ENCODE measurements at regions not wholly inside any gene's neighbourhood (a gene's known extent, or its start where the extent isn't known, plus 50 kb on each side); places are given as distances from the start of the nearest gene placed in this dataset.

DNA sequence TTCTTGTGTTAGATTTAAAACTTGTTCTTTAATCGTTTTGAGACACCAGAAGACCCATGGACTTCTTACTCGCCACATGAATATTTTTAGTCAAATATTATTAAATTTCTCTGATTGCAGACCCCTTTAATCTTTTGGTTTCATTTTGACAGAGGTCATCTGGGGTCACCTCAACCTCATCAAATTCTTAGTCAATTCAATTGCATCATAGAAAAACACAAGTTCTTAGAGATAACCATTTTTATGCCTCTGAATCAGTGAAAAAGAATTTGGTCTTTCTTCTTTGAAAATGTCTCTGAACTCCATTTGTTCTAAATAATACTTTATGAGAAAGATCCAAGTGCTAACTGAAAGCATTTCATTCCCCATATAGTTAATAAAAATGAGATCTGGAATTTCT is 55.2 kb upstream of the CBLN4 start:
- no peak for DNase-seq

DNA sequence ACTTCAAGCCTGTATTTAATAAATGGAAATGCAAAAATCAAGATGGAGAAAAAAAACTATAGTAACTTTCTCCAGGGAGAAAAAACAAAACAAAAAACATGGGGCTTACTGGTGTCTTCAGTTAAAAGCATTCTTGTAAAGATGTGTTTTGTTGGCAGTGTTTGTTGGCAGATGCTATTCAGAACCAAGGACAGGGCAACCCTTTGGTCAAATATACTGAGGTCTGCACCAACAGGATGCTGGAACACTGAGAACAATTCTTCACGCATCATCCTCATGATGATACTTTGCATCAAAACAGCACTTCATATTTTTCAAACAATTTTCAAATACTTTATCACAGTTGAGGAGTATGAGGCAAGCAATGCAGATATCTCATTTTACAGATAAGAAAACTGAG is 63.7 kb upstream of the CBLN4 start:
- DNase-seq = no peak

DNA sequence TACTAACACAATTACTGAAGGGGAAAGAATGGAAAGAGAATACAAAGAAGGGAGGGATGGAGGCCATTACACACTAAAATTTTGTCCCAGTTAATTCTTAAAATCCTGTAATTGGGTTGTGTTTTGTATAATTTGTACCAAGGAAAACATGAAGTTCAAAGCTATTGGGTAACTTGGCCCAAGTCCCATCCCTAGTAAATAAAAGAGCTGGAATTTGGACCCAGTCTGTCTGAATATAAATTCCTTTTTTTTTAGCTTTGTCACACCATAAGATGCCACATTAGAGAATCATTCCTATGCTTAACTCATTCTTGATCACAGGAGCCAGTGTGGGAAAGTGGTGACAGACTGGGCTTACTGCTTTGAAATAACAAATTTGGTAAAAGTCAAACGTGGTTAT is 66.8 kb upstream of the CBLN4 start:
- DNase-seq = no peak

DNA sequence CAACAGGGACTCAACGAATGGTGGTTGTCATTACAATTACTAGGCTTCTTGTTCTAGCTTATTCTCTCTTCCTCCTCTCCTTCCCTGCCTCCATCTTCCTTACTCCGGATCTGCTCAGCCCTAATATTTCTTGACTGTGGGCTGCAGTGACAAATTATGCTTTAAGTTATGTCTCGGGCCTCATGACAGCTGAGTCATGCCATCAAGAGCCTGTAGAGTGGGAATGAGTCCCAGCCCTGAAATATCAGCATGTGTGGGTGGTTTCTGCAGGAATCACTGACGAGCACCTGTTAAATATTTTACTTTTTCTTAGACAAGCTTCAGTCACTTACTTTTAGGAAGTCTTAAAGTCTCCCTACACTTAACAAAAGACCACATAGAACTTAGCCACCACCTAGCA is 83.1 kb upstream of the CBLN4 start:
- no peak for DNase-seq

DNA sequence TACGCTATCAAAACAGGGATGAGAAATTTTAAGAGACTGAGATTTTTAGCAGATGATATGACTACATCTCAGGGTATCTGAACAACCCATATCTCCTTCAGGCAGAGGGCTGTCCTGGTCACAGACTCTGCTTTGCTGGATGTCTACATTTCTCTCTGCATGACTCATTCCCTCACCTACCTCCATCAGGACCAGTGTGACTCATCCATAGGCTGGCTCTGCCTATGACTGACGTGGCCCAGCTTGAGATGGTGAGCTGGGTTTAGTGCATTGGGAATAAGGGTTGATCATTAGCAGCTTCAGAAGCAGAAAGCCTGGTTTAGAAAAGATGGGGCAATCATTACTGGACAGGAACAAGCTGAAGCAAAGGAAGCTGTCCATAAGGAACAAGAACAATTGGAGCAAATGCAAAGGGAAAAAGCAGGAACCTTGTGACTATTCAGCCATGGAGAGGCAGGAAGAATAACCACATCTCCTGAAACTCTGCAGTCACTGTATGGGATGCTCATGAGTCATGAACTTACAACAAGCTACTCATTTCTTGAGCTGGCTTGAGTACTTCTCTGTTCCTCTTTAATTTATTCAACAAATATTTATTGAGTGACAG is 86.4 kb upstream of the CBLN4 start:
- no peak for DNase-seq

DNA sequence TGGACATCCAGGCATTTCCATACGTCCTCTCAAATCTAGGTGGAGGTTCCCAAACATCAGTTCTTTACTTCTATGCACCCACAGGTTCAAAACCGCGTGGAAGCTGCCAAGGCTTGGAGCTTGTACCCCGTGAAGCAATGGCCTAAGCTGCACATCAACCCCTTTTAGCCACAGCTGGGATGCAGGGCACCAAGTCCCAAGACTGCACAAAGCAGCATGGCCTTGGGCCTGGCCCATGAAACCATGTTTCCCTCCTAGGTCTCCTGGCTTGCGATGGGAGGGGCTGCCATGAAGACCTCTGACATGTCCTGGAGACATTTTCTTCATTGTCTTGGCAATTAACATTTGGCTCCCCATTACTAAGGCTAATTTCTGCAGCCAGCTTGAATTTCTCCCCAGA is 88.9 kb upstream of the CBLN4 start:
- no peak for DNase-seq

DNA sequence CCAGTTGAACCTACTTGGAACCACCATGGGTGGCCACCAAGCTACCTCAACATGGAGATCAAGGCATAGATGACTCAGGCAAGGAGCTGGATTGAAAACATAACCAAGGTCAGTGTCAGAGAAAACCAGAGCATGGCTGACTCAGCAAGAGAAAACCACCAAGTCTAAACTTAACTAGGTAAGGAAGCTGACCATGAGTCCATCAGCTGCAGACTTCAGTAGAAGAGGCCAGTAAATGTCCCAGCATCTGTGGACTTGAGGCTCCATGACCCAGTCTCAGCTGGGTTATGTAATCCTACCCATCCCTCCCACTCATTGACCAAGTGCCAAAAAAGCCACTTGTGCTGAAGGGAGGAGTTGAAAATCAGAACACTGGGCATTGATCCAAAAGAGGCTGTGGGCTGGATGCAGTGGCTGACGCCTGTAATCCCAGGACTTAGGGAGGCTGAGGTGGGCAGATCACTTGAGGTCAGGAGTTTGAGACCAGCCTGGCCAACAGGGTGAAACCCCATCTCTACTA is 93.7 kb upstream of the CBLN4 start:
- peak; percentile 5 for DNase-seq

DNA sequence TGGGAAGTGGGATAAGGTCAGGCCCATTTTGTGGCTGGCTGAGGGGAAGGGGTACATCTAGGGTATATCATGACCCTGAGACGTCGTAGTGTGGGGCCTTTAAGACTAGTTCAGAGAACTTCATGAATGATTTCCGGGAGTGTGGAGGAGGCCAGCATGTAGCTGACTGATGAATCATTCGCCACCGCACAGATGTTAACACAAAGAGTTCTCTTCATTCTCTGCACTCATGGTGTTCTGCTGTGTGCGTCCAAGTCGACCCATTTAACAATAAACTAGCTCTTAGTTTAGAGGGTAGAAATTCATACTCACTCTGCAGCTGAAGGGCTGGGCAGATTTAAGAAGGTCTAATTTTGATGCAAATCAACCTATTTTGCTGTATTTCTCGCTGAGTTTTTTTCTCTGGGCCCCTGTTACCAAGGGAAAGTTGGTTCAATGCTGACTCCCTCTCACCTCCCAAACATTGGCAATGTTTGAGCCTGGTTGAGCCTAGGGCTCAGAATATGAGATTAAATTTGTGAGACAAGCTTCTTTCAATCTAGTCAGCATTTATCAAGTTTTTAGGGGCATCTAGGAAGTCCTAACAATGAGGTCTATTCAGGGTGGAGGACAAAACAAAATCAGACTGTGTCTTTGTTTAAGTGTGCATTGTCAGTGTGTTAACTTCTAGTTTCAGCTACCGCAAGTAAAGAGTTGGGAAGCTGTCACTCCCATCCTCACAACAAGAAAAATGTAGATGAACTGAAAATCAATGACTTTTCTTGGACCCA is 106.8 kb upstream of the CBLN4 start:
- no peak for DNase-seq

DNA sequence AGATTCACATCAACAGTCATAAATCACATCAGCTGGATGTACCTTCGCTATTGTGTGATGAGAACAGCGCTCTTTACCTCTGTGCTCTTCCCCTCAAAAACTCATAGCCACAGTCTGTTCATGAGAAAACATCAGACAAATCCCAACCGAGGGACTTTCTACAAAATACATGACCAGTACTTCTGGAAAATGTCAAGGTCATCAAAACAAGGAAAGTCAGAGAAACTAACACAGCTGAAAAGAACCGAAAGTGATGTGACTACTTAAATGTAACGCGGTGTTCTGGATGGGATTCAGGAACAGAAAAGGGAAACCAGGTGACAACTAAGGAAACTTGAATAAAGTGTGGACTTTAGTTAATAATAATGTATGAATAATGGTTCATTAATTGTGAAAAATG is 112.0 kb upstream of the CBLN4 start:
- no peak for DNase-seq

DNA sequence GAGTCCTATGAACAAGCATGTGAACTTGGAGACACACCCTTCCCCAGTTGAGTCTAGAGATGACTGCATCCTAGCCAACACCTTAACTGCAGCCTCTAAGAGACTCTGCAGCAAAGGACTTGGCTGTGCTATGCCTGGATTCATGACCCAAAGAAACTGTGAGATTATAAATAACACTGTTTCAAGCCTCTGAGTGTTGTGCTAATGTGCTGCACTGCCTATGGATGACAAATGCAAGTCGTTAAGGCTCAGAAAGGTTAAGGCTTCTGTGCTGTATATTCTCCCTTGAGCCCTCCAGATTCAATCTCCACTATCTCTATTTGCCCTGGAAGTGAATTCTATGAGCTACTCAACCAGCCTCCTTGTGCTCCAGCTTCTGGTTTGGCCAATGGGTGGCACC is 116.5 kb upstream of the CBLN4 start:
- no peak for DNase-seq

DNA sequence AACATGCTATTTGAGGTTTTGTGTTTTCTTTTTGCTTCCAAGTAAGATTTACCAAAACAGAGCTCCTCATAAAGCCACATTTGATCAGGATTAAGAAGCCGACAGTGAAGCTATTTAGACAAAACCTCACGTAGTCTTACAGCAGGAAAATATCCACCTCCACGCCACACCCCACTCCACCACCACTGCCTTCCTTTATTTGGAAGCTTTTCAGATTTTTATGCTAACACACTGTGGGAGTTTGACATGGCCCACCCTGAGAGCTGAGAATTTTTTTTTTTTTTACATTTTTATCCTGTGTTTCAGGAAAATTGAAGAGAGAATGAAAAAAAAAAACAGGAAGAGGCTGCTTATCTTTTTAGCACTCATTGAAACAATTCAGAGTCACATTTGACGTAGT is 104.8 kb upstream of the MC3R start:
- DNase-seq = no peak

DNA sequence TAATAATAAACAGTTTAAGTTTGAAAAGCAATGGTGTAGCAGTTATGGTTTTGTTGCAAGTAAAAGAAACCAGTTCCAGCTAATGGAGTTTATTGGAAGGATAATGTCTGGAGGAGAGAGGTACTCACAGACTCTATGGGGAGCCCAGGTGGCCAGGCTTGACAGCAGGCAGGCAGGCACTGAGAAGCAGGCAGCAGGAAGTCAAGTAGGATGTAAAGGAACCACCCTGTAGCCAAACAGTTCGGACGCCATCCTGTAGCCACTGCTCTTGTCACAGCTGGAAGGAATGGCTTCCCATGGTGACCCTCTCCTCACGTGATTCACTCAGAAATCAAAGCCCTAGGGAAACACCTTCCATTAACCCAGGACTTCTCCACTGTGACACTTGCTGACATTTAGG is 96.7 kb upstream of the MC3R start:
- DNase-seq = no peak

DNA sequence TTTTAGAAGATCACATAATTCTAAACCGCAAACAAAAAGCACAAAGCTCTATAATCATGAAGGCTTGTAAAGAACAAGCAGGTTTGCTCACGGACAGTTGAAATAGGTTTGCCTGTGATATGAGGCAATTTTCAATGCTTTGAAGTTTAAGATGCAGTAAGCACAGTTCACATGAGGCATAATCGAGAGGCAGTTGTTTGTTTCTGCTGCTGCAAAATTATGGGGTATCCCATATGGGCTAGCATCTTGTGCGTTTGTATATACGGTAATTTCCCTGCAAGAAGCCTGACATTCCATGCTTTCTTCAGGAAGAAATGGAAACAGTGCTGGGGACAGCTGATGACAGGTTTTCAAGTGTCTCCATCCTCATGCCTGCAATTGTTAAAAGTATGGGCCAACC is 94.6 kb upstream of the MC3R start:
- DNase-seq = no peak

DNA sequence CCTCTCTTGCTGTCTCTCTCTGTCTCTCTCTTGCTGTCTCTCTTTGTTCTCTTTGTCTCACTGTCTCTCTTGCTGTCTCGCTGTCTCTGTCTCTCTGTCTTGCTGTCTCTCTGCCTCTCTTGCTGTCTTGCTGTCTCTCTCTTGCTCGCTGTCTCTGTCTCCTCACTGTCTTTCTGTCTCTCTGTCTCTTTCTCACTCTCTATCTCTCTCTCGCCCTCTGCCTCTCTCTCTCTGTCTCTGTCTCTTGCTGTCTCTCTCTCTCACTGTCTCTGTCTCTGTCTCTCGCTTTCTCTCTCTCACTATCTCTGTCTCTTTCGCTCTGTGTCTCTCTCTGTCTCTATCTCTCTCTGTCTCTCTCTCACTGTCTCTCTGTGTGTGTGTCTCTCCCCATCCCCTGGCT is 92.9 kb upstream of the MC3R start:
- no peak for DNase-seq

DNA sequence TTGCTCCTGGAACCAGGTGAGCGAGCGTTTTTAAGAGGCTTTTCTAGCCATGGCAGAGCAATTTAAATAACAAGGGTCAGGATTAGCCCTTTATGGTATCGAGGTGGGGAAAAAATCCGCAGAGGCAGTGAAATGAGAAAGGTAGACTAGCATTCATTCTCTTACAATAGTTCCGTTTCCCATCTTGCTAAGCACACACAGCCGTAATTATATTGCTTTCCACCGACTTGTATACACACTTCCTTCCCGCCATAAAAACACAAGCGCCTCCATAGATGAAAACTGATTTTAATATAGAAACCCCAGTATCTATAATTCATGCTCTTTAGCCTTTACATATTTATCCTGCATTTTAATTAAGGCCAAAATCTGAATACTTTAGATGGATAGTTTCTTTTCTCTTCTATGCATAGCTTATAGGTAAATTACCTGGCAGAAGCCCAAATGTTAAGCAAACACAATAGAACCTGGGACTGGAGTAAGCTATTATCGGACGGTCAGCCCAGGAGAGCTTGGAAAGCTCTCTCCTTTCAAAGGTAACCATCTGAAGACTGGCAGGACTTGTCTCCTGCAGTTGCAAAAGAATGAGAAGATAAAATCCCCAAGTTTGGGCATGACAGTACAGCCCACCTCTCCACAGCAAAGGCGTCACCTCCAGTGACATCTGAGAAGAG is 90.9 kb upstream of the MC3R start:
- DNase-seq = no peak

DNA sequence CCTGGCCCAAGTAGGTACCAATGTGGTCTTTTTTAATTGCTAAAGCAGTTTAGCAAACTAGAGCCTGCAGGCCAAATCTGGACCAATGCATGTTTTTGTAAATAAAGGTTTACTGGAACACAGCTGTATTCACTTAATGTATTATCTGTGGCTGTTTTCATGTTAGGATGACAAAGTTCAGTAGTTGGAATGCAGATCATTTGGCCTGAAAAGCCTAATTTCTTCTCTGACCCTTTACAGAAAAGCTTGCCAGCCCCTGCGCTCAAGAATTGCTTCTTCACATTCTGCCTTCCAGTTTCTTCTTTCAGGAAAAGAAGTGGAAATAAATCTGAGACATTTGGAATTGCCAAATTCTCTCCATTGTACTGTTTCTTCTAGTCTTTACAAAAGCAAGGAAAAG is 90.0 kb upstream of the MC3R start:
- DNase-seq = no peak

DNA sequence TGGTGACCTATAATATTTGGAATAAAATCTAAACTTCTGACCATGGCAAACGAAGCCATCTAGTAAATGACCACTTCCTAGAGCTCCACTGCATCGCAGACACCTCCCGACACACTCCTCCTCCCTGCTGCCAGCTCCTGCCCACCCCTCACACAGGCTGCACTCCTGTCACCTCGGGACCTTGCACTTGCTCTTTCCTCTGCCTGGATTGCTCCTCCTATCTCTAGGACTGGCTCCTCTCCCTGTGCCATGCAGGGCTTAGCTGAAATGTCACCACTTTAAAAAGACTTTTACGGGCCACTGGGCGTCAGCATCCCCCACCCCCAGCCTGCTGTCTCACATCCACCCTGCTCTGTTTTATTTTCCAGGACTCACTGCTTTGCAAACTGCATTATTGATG is 87.6 kb upstream of the MC3R start:
- no peak for DNase-seq

DNA sequence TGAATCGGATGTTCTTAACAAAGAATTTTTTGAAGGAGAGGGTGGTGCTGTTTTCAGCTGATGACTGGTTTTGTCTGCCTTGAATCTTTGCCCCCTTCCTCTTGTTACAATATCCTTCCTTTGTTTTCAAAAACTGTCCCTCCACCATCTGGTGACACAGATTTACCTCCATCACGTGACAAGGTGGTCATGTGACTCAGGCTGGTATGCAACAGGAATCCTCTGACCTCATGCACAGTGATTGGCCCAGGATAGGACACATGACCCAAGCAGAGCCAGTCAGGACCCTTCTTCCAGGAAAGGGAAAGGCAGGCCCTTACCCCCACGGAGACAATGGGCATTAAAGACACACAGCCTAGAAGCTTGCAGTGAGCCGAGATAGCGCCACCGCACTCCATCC is 84.7 kb upstream of the MC3R start:
- DNase-seq = no peak

DNA sequence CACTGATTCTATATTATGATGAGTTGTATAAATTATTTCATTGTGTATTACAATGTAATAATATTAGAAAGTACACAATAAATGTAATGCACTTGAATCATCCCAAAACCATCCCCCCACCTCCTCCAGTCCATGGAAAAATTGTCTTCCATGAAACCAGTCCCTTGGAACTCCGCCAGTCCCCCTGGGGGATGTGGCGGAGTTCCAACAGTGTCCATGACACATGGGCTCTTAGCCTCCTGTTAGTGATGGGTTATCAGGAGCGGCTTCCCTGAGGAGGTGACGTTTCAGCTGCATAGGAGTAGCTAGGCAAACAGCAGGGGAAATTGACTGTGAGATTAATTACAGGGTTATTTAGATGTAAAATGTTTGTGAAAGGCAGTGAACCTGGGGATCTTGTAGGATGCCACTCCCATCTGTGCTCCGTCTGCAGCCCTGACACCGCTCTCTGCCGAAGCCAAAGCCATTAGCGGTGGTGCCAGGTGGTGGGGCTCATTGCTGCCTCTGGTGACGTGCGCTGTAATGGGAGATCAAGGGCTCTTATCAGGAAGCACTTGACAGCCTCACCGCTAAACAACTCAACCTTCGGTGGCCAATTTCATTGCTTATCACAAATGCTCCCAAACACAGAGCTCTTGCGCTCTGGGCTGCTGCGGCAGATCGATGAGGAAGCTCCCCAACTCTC is 81.6 kb upstream of the MC3R start:
- DNase-seq = no peak

DNA sequence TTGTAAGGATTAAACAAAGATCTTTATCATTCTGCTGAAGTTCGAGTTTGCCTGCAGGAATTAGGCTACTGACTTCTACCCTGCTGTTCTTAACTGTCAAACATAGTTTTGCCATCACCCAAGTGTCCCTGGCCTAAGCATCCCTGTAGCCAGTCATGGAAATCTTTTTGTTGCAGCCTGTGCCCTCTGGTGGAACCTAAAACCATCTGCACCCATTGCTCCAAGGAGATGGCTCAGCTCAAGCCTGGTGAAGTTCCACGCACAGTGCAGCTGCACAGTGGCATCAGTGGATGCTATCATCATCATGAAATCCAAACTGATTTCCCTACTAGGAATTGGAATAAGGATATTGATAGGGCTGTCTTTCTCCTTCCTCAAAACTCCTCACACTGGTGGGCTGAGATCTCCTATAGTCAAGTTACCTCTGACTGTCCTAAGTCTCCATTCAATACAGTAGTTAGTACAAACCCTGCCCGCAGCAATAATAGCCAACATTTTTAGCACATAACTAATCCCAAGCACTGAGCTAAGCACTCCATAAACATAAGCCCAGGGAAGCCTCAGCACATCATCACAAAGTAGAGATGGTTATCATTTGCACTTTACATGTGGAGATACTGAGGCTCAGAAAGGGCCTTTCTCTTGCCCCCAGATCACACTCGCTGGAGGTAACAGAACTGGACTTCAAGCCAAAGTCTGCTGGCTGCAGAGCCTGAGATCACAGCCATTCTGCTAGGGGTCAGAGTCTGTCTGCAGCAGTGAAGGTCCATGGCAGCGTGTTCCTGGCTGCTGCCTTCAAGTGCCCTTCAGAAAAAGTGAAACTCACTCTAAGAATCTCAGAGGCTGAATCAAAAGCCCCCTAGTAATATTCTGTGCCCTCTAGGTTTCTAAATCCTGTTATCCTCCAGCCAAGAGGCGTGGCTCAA is 77.2 kb upstream of the MC3R start:
- peak; percentile 29 for DNase-seq

DNA sequence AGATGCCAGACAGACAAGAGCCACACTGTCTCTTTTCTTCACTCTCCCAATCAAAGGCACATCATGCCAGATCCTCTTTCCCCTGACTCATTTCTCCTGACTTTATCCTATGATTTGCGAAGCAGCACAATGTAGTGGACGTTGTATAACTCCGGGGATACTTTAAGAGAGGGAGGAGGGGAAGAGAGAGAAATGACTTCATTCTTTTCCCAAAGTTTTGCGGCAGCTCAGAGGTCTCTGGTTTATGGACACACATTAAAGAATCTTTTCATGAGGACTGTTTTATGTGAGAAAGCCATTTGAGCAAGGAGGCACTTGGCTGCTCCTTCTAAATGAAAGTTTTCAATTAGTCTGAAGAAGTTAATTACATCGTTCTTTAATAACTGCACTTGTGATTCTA is 75.1 kb upstream of the MC3R start:
- DNase-seq = no peak

DNA sequence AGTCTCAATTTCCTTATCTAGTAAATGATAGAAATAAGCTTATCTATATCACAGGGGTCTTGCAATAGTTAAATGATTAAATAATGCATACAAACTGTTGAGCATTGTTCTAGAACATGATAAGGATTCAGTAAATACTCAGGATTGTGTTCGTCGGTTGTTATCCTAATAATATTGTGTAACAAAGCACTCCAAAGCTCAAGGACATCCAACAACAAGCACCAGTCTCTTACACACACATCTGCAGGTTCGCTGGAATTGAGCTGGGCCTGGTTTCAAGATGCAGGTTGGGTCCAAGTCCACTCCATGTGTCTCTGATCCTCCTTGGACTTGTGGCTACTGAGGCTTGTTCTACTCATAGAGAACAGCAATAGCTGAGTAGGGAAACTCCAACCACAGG is 74.1 kb upstream of the MC3R start:
- DNase-seq = no peak

All from tongue (tissue), 1 donor.